ENCODE measurements at regions not wholly inside any gene's neighbourhood (a gene's known extent, or its start where the extent isn't known, plus 50 kb on each side); places are given as distances from the start of the nearest gene placed in this dataset.
"Not testable (repeated sequence)": the region's sequence is repeated elsewhere in the genome, so short reads cannot be mapped to it uniquely, and the experiment has no call there.

GRCh38 chr2:88961323-88961722, 269.9 kb downstream of the RPIA start:
- DNase-seq (ENCODE audit: low spot score); intact Hi-C loops (cut with DNase I): not testable (repeated sequence)

DNA sequence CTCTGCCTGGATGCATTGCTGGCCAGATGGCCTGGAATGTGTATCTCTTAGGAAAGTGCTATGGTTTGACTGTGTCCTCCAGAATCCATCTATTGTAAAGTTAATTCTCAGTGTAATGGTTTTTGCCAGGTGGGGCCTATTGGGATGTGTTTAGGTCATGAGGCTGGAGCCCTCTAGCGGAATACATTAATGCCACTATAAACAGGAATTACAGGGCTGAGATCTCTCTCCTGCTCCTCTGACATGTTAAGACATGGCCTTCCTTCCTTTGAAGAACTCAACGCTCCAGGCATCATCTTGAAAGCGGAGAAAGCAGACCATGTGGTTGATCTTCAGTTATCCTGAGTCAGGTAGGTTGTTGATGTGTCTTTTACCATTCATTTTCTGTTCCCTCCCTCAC, 276.4 kb downstream of the RPIA start:
- intact Hi-C loops (cut with DNase I): no loop called here
- DNase-seq (ENCODE audit: low spot score): no peak

DNA sequence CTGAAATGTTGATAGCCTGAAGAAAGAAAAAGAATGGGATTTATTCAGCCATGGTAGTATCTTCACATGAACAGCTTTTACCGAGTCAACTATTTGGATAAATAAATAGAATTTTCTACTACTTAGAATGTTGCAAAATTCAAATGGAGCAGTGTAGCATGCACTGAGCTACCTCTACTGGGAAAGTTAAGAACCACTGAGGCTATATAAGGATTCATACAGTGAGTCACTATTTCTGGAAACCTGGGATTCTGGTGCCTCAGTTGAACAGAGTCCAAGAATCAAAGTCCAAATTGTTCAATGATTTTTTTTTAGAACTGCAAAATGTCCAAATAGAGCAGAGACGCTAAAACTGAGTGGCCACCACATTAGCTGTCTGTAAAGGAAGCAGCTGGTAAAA, 286.5 kb downstream of the RPIA start:
- DNase-seq (ENCODE audit: low spot score); intact Hi-C loops (cut with DNase I): not testable (repeated sequence)

DNA sequence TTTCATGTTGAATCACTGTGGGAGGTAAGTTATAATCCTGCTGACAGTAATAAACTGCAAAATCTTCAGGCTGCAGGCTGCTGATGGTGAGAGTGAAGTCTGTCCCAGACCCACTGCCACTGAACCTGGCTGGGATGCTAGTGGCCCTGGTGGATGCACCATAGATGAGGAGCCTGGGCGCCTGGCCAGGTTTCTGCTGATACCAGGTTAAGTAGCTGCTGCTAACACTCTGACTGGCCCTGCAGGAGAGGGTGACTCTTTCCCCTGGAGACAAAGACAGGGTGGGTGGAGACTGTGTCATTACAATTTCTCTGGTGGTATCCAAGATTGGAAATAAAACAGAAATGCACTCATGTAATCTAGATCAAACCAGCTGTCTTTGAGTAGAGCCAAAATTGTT, 287.0 kb downstream of the RPIA start:
- intact Hi-C loops (cut with DNase I); DNase-seq (ENCODE audit: low spot score): not testable (repeated sequence)

GRCh38 chr2:88984079-88984478, 292.6 kb downstream of the RPIA start:
- intact Hi-C loops (cut with DNase I): not testable (repeated sequence)

DNA sequence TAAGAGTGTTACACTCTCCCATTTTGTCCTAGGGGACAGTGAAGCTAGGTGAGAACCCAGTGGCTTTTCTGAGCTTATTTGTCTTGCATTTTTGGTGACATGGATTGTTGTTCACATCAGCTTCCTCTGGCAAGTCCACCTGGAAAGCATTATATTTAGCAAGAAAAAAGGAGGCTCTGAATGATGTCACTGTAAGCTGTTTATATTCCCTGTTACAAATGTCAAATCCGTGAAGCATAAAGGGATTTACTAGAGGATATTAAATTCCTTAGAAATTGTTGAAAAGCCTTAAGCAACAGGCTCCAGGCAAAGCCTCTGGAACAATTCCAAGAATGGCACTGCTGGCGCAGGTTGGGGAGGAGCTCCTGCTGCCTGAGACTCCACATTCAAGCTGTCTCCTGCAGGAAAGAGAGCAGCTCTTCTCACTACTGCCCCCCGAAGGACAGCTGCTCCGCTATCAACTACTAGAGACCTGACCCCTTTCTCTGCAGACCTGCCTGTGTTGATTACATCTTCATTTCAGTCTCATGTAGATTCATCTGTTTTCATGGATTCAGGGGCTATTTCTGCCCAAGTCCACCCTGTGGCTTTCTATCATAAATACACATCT, 295.4 kb downstream of the RPIA start:
- intact Hi-C loops (cut with DNase I); DNase-seq (ENCODE audit: low spot score): not testable (repeated sequence)

More at GRCh38 chr2:88984079-88984478, 292.6 kb downstream of the RPIA start:
- DNase-seq (ENCODE audit: low spot score): not testable (repeated sequence)

DNA sequence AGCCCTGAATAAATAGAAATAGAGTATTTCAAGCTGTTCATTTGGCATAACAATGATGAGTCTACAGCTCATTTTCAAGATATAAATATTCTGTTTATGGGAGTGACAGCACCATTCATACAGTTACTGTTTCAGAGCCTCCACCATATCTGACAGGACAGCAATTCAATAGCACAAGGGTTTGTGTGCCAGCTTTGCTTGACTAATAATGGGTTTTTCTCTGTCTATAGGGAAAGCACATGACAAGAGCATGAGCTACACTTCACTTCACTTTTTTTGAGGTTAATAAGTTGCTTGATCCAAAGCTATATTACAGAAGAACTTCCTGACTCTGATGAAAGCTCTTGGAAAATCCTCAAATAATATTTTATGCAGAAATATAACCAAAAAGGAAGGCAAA, 297.1 kb downstream of the RPIA start:
- intact Hi-C loops (cut with DNase I); DNase-seq (ENCODE audit: low spot score): not testable (repeated sequence)

GRCh38 chr2:88992819-88993218, 301.3 kb downstream of the RPIA start:
- DNase-seq (ENCODE audit: low spot score); intact Hi-C loops (cut with DNase I): not testable (repeated sequence)

DNA sequence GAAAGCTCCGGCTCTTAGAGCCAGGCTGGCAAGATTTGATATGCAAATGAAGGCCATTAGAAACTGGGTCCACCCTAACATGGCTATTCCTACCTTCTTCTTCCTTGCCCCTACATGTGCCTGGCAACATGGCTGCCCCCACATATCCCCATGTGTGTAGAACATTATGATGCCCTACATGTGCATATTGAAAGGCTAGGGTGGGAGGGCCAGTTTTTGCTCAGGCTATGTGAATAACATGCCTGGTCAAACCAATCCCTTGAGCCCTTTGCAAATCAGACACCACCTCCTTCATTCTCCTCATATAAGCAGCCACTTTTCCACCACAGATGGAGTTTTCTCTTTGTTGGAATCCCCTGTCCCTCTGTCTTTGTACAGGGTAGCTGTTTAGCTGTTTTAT, 303.4 kb downstream of the RPIA start:
- intact Hi-C loops (cut with DNase I); DNase-seq (ENCODE audit: low spot score): not testable (repeated sequence)

DNA sequence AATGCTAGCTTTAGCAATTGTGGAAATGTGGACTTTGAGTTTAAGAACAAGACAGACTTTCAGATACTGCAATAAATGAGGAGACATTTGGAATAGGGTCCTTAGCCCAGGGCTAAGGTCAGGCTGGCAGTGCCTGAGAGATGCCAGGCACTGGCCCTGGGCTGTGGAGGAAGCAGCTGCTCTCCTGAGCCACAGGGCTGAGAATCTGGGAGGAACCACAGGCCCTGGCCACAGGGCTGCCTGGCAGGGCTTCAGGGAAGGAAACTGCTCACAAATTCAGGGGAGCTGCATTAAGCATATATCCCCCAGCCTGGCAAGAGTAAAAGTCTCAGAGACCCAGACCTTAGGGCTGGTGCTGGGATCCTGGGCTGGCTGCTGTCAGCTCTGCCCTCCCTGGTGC, 305.1 kb downstream of the RPIA start:
- DNase-seq (ENCODE audit: low spot score); intact Hi-C loops (cut with DNase I): not testable (repeated sequence)

DNA sequence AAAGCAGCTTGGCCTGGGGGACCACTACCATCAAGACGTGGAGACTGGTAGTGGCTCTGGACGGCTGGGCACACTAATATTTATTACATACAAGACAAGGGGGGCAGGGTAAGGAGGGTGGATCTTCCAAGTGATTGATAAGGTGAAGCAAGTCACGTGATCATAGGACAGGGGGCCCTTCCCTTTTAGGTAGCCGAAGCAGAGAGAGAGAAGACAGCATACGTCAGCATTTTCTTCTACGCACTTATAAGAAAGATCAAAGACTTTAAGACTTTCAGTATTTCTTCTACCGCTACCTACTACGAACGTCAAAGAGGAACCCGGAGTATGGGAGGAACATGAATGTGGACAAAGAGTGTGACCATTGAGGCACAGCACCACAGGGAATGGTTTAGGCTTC, 307.9 kb downstream of the RPIA start:
- intact Hi-C loops (cut with DNase I): no loop called here
- no peak for DNase-seq (ENCODE audit: low spot score)

- no peak for DNase-seq (ENCODE audit: low spot score)
- intact Hi-C loops (cut with DNase I): no loop called here
Measured at GRCh38 chr2:89000235-89000634, 308.8 kb downstream of the RPIA start.

GRCh38 chr2:89004238-89004637, 312.8 kb downstream of the RPIA start:
- intact Hi-C loops (cut with DNase I); DNase-seq (ENCODE audit: low spot score): not testable (repeated sequence)

DNA sequence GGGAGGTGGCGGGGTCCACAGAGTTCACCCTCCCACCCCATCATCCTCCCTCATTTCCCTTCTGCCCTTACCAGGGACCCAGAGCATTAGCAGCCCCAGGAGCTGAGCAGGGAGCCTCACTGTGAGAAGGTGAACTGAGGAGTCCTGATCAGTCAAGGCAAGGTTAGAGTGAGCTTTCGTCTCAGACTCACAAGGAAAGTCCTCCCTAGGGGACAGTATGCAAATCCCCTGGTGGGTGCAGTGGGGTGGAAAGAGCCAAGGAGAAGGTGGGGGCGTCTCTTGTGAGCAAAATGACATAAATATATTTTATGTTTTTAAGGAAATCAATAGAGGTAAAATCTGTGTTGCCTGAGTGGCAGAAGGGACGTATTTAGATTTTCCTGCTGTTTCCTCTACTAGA, 329.1 kb downstream of the RPIA start:
- DNase-seq (ENCODE audit: low spot score); intact Hi-C loops (cut with DNase I): not testable (repeated sequence)

DNA sequence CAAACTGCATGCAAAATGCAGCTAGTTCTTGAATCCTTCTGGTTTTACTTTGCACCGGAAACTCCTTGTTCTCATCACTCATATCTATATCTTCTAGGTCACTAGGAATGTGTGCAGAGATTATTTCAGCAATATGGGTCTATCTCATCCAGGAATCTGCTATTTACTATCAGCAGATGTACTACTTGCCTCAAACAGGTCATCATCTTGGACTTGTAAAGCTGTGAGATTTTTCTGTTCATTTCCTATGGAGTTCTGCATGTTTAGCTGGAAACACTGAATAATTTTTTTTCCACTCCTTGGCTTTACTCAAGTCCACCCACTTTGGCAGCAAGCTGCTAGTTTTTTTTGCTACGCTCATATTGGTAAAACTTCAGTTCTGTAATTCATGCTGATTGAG, 334.8 kb downstream of the RPIA start:
- intact Hi-C loops (cut with DNase I); DNase-seq (ENCODE audit: low spot score): not testable (repeated sequence)

- DNase-seq (ENCODE audit: low spot score); intact Hi-C loops (cut with DNase I): not testable (repeated sequence)
Measured at GRCh38 chr2:89027115-89027514, 335.6 kb downstream of the RPIA start.

GRCh38 chr2:89027536-89027935, 336.1 kb downstream of the RPIA start:
- DNase-seq (ENCODE audit: low spot score); intact Hi-C loops (cut with DNase I): not testable (repeated sequence)

DNA sequence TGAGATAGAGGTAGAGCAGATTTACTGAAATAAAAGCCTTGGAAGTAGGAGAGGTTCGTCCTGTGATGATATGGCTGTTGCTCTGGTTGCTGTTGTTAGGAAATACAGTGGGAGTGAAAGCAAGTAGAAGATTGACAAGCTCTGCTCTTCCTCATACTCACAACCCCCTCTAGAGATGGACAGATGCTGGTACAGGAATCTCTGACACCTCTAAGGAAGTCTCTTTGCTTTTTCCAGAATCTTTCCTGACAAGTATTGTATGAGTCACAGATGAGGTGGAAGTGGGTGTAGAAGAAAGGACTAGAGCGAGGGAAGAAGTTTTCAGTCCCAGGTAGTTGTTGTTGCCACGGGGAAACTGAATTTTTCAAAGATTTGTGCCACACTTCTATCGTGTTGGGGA, 337.8 kb downstream of the RPIA start:
- DNase-seq (ENCODE audit: low spot score); intact Hi-C loops (cut with DNase I): not testable (repeated sequence)

DNA sequence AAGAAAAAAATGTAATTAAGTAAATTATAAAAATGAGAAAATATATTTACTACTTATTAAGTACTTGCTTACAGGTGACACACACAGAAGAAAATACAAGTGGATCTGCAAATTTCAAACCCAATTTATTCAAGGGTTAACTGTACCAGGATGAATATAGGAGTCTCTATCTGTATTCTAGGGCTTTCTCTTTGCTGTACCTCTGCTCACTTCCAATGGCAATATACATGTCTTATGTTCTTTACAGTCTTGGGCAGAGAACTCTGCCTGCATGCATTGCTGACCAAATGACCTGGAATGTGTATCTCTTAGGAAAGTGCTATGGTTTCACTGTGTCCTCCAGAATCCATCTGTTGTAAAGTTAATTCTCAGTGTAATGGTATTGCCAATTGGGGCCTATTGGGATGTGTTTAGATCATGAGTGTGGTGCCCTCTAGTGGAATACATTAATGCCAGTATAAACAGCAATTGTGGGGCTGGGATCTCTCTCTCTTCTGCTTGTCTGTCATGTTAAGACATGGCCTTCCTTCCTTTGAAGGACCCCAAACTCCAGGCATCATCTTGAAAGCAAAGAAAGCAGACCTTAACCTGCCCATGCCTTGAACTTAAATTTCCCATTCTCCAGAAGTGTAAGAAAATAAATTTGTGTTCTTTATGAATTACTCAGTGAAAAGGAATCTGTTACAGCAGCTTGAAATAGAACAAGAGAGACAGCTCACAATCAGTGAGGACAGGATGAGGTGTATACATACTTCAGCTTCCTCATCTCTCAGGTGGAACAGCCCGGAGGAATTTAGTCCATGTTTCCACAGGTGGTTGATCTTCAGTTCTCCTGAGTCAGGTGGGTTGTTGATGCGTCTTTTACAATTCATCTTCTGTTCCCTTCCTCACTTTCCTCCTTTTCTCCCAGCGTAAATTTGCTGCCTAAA, 356.9 kb downstream of the RPIA start:
- intact Hi-C loops (cut with DNase I); DNase-seq (ENCODE audit: low spot score): not testable (repeated sequence)

GRCh38 chr2:89058616-89059015, 367.1 kb downstream of the RPIA start:
- intact Hi-C loops (cut with DNase I); DNase-seq (ENCODE audit: low spot score): not testable (repeated sequence)

- DNase-seq (ENCODE audit: low spot score); intact Hi-C loops (cut with DNase I): not testable (repeated sequence)
Measured at GRCh38 chr2:89061174-89061573, 369.7 kb downstream of the RPIA start.
